SK-N-SH (cell line): ENCODE measurements at regions not wholly inside any gene's neighbourhood (a gene's known extent, or its start where the extent isn't known, plus 50 kb on each side); places are given as distances from the start of the nearest gene placed in this dataset.
A peak's percentile ranks its signal among the peaks of the same experiment; 100 is the strongest.

Experiments
- CTCF ChIA-PET: fragments of 300-600, 350-600 bp; formaldehyde crosslinking; extraction: SDS; loops from one replicate; lab custom pipeline; 2021; lab: Yijun Ruan, JAX
- POLR2A ChIA-PET: fragments of 350-600 bp; sonication (Branson Sonifier 250); formaldehyde crosslinking; extraction: SDS; loops from one replicate; lab custom pipeline; 2020; ENCODE audit warnings: antibody characterized with exemption, inconsistent platforms; lab: Yijun Ruan, JAX
- DNase-seq: peaks from one replicate; pipeline ENCODE4 v3.0.0; 2012
- H2AFZ ChIP-seq: fragments of 200-600 bp; sonication (generic); 2 replicates; pipeline ENCODE4 v1.8.1; 2016; ENCODE audit warnings: antibody characterized with exemption, mild to moderate bottlenecking, low read depth
- H3F3A ChIP-seq: fragments of 200-600 bp; sonication (generic); replicated peaks from 2 replicates; pipeline ENCODE3; 2016; ENCODE audit warnings: antibody characterized with exemption, mild to moderate bottlenecking; ENCODE audit not compliant: insufficient read depth
- H3K27ac ChIP-seq, 2 experiments: fragments of 200-500 bp in 1 of 2; fragments of 200-600 bp in 1 of 2; sonication (Bioruptor generic) in 1 of 2; sonication (generic), shearing (Covaris generic) in 1 of 2; 2 replicates each; pipeline versions ENCODE4 v1.5.1 to v1.6.1; 2014 to 2016; ENCODE audit warnings: low read depth in 2 of 2, inconsistent platforms in 1 of 2, low read length in 1 of 2, mild to moderate bottlenecking in 1 of 2, mixed read lengths in 1 of 2
- H3K27me3 ChIP-seq: fragments of 200-600 bp; sonication (generic), shearing (Covaris generic); 2 replicates; pipeline ENCODE4 v1.6.1; 2016; ENCODE audit warnings: mixed run types; ENCODE audit not compliant: insufficient read depth
- H3K36me3 ChIP-seq, 2 experiments: fragments of 200-500 bp in 1 of 2; fragments of 200-600 bp in 1 of 2; sonication (Bioruptor generic) in 1 of 2; sonication (generic) in 1 of 2; replicated peaks in 1 of 2; 2 replicates each; pipeline versions ENCODE3 to v1.5.1; 2014 to 2016; ENCODE audit warnings: low read length in 1 of 2, mild to moderate bottlenecking in 1 of 2; ENCODE audit not compliant: insufficient read depth in 2 of 2, control insufficient read depth in 1 of 2
- H3K4me1 ChIP-seq, 2 experiments: fragments of 200-500 bp in 1 of 2; fragments of 200-600 bp in 1 of 2; sonication (Bioruptor generic) in 1 of 2; sonication (generic), shearing (Covaris generic) in 1 of 2; 2 replicates each; pipeline versions ENCODE4 v1.5.1 to v1.6.1; 2014 to 2016; ENCODE audit warnings: low read depth in 1 of 2, low read length in 1 of 2, mixed run types in 1 of 2; ENCODE audit not compliant: insufficient read depth in 2 of 2, control insufficient read depth in 1 of 2
- H3K4me2 ChIP-seq: fragments of 200-600 bp; sonication (generic), shearing (Covaris generic); 2 replicates; pipeline ENCODE4 v1.6.1; 2017; ENCODE audit warnings: mixed run types
- H3K4me3 ChIP-seq, 2 experiments: fragments of 200-500 bp in 1 of 2; fragments of 200-600 bp in 1 of 2; sonication (Bioruptor generic) in 1 of 2; sonication (generic), shearing (Covaris generic) in 1 of 2; 2 replicates each; pipeline versions ENCODE4 v1.5.1 to v1.8.1; 2014 to 2016; ENCODE audit warnings: low read depth in 2 of 2, inconsistent platforms in 1 of 2, low read length in 1 of 2, mild to moderate bottlenecking in 1 of 2, mixed read lengths in 1 of 2, moderate library complexity in 1 of 2
- H3K79me2 ChIP-seq: fragments of 200-600 bp; sonication (generic); 2 replicates; pipeline ENCODE4 v1.8.1; 2017; ENCODE audit warnings: mild to moderate bottlenecking; ENCODE audit not compliant: insufficient read depth
- H3K9ac ChIP-seq: fragments of 200-600 bp; sonication (generic); 2 replicates; pipeline ENCODE4 v1.6.1; 2017; ENCODE audit warnings: mixed run types
- H3K9me2 ChIP-seq: fragments of 200-600 bp; sonication (generic); 2 replicates; pipeline ENCODE4 v1.6.1; 2017; ENCODE audit warnings: mixed run types
- H3K9me3 ChIP-seq: fragments of 200-600 bp; sonication (generic); 2 replicates; pipeline ENCODE4 v1.6.1; 2017; ENCODE audit warnings: mixed run types, mild to moderate bottlenecking, moderate library complexity
- H4K20me1 ChIP-seq: fragments of 200-600 bp; sonication (generic); 2 replicates; pipeline ENCODE4 v1.6.1; 2017; ENCODE audit warnings: mild to moderate bottlenecking, mixed run types; ENCODE audit not compliant: insufficient read depth
- CTCF ChIP-seq: fragments of 200-600 bp; sonication (generic); IDR thresholded peaks from 2 replicates; pipeline ENCODE4 v1.6.1; 2017; ENCODE audit warnings: antibody characterized with exemption, mild to moderate bottlenecking, moderate library complexity
- ELF1 ChIP-seq: IDR thresholded peaks from 2 replicates; pipeline ENCODE4 v1.4.0; 2012
- EP300 ChIP-seq, 2 experiments: IDR thresholded peaks; 2 replicates each; pipeline versions ENCODE4 v1.4.0 to v1.6.1; 2012; ENCODE audit warnings: borderline replicate concordance in 1 of 2, low read depth in 1 of 2, low read length in 1 of 2
- JUND ChIP-seq: IDR thresholded peaks from 2 replicates; pipeline ENCODE4 v1.4.0; 2012
- MAX ChIP-seq: IDR thresholded peaks from 2 replicates; pipeline ENCODE4 v1.4.0; 2012; ENCODE audit warnings: low read depth
- NFIC ChIP-seq: IDR thresholded peaks from 2 replicates; pipeline ENCODE4 v1.4.0; 2012; ENCODE audit warnings: borderline replicate concordance
- NRF1 ChIP-seq: IDR thresholded peaks from 2 replicates; pipeline ENCODE4 v1.6.1; 2012; ENCODE audit warnings: low read depth, mild to moderate bottlenecking, low read length
- PBX3 ChIP-seq: IDR thresholded peaks from 2 replicates; pipeline ENCODE4; 2012
- RFX5 ChIP-seq: IDR thresholded peaks from 2 replicates; pipeline ENCODE4 v1.6.1; 2012; ENCODE audit warnings: mild to moderate bottlenecking, improper control_type of control experiment, low read length
- TCF12 ChIP-seq: IDR thresholded peaks from 2 replicates; pipeline ENCODE4 v1.4.0; 2012
- USF2 ChIP-seq: fragments of 150-350 bp; IDR thresholded peaks from 2 replicates; pipeline ENCODE4 v1.6.1; 2017; ENCODE audit warnings: antibody characterized with exemption, low read length, low read depth, borderline replicate concordance

- no peak for TF ChIP-seq USF2
- no peak for TF ChIP-seq MAX
- TF ChIP-seq ELF1: no peak
- TF ChIP-seq RFX5: no peak
- TF ChIP-seq NRF1: no peak
- TF ChIP-seq CTCF: no peak
- peak; percentile 37; the same call in 1 of the 2 replicates for TF ChIP-seq NFIC
Measured at GRCh38 chr5:98065261-98065909, 708.1 kb upstream of the RGMB start (continued).

- CTCF ChIA-PET: no interaction called here
- H3K27me3 ChIP-seq: no peaks in the 10 kb centered on the region
- H4K20me1 ChIP-seq: no peaks in the 10 kb centered on the region
- H3K4me2 ChIP-seq: no peak overlapping the region
- H3K4me1 ChIP-seq: peaks cover 0 to 3% of the 10 kb centered on the region in 2 experiments; a peak in 1 of 4 replicates
- H3K9me3 ChIP-seq: no peaks in the 10 kb centered on the region
- H3K4me3 ChIP-seq: no peak overlapping the region
- POLR2A ChIA-PET: no interaction called here
- no peaks in the 10 kb centered on the region for H3K79me2 ChIP-seq
- H3K9me2 ChIP-seq: no peaks in the 10 kb centered on the region
- peak overlapping the region; percentile 65 to 89; a peak in 3 of 4 replicates for H3K27ac ChIP-seq
- H3K36me3 ChIP-seq: no peaks in the 10 kb centered on the region
- no peak for DNase-seq
- H3K9ac ChIP-seq: no peak overlapping the region
- peak; percentile 14; the same call in 1 of the 2 replicates for TF ChIP-seq JUND
- no peak for TF ChIP-seq NRF1
- no peak for TF ChIP-seq USF2
- peak; percentile 78 for TF ChIP-seq TCF12
- peak; percentile 61 for TF ChIP-seq PBX3
- TF ChIP-seq EP300 (IDR thresholded peaks at IDR 0.05; ENCODE audit: borderline replicate concordance in 1 of 2, low read depth in 1 of 2, low read length in 1 of 2): peak in 1 of 2 experiments; percentile 41; a peak in 1 of 4 replicates
- no peak overlapping the region for H2AFZ ChIP-seq
- peaks cover 7% of the 10 kb centered on the region for H3F3A ChIP-seq
Measured at GRCh38 chr5:98066910-98067309, 706.6 kb upstream of the RGMB start.
